Transverse colon (tissue), 4 donors: ENCODE measurements at regions not wholly inside any gene's neighbourhood (a gene's known extent, or its start where the extent isn't known, plus 50 kb on each side); places are given as distances from the start of the nearest gene placed in this dataset.

Experiments
- CTCF ChIP-seq, 5 experiments: fragments of 200-600 bp in 3 of 5; fragments of 450-650 bp in 2 of 5; sonication (generic) in 3 of 5; IDR thresholded peaks; 1 replicate in 2 of 5; 2 replicates in 3 of 5; pipeline ENCODE4 v1.5.1; 2016 to 2017; ENCODE audit warnings: antibody characterized with exemption in 5 of 5, inconsistent platforms in 3 of 5, mild to moderate bottlenecking in 2 of 5, moderate library complexity in 1 of 5
- EP300 ChIP-seq: sonication (generic); formaldehyde crosslinking; IDR thresholded peaks from one replicate; pipeline ENCODE4 v1.6.1; 2017; ENCODE audit warnings: antibody characterized with exemption, low read depth
- POLR2A ChIP-seq: fragments of 450-650 bp; IDR thresholded peaks from one replicate; pipeline ENCODE4 v1.6.1; 2016; ENCODE audit warnings: antibody characterized with exemption, mild to moderate bottlenecking, moderate library complexity
- POLR2AphosphoS5 ChIP-seq, 3 donors: sonication (generic); formaldehyde crosslinking; IDR thresholded peaks; one replicate each; pipeline ENCODE4 v1.6.1; 2016; ENCODE audit warnings: antibody characterized with exemption in 3 of 3

GRCh38 chr7:149558149-149558861, 60.7 kb upstream of the ZNF746 start:
- no peak for TF ChIP-seq CTCF (IDR thresholded peaks at IDR 0.05)
- TF ChIP-seq POLR2AphosphoS5 (IDR thresholded peaks at IDR 0.05), result no peak
- TF ChIP-seq POLR2A, result no peak
- TF ChIP-seq EP300, result no peak
